ENCODE measurements at regions not wholly inside any gene's neighbourhood (a gene's known extent, or its start where the extent isn't known, plus 50 kb on each side); places are given as distances from the start of the nearest gene placed in this dataset.

GRCh38 chr1:185578293-185578692 lies 155.9 kb upstream of the HMCN1 start:
- DNase-seq (ENCODE audit: low spot score): no peak

DNA sequence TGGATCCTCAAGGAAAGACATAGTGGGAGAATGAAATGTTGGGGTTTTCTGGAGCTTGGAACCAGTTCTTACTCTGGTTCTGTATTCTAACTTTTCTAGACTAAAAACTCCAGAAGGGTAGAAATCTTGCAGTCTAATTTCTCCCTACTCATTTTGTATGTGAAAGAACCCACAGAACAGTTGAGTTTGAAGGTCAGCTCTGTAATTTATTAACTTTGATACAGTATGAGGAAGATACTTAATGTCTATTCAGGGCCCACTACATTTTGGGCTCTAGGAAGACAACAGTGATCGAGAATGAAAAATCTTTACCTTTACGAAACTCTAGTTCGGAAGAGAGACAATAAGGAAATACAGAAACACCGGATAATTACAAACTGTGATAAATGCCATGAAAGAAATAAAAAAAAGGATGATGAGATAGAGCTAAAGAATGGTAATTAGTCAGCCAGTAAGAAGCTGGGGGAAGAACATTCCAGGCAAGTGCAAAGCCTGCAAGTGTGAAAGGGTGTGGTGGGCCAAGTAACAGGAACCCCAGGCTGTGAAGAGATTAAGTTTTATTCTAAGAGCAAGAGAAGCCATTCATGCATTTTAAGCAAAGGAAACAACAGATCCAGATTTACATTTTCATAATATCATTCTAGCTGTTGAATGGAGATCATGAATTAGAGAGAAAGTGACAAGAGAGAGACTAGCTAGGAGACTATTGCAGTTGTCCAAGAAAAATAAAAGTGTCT lies 159.9 kb upstream of the HMCN1 start:
- DNase-seq (ENCODE audit: low spot score): no peak

DNA sequence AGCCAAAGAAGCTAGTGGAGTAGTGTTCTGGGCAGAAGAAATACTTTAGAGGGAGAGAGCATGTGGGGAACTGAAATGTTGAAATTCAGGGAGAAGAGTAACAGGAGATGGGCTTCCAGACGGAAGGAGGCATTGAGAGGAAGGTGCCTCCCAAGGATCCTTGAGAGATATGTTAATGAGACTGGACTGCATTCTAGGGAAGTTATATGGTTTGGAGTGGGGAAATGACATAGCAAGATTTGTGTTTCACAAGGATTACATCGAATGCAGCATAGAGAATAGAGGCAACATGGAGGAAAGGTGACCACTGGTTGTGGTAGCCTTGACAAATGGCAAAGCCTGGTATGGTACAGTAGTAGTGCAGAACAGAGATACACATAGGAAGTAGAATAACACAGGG lies 160.5 kb upstream of the HMCN1 start:
- DNase-seq (ENCODE audit: low spot score): no peak

DNA sequence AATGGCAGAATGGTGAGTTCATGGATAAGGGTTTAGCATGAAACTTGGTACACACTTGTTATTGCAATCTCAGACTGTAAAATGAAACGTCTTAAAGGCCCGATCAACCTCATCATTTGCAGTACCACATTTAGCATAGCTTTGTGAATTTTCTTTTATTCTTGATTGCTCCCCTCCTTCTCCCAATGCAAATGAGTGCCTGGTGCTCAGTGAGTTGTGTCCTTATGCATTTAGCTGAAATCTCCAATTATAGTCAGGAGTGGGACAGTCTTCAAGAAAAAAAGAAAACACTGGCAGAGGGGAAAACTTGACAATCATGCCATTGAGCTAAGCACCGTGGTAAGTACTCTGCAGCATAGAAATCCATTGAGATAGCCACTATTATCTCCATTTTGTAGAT lies 161.0 kb upstream of the HMCN1 start:
- no peak for DNase-seq (ENCODE audit: low spot score)

DNA sequence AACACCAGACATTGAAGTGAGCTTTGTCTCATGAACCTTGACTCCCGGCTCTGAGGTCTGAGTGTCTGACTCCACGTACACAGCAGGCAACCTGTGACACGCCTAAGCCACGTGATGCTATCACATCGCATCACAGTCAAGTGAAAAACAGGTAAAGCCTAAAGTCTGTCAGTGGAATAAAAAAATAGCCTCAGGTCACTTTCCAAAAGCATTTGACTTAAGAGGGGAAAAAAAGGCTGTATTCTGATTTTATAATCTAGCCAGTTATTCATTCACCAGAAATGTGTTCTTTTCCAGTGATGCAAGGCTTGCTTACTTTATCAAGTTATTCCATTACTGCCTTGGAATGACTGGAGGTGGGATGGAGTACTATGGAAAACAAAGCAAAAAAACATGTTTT lies 163.2 kb upstream of the HMCN1 start:
- no peak for DNase-seq (ENCODE audit: low spot score)

DNA sequence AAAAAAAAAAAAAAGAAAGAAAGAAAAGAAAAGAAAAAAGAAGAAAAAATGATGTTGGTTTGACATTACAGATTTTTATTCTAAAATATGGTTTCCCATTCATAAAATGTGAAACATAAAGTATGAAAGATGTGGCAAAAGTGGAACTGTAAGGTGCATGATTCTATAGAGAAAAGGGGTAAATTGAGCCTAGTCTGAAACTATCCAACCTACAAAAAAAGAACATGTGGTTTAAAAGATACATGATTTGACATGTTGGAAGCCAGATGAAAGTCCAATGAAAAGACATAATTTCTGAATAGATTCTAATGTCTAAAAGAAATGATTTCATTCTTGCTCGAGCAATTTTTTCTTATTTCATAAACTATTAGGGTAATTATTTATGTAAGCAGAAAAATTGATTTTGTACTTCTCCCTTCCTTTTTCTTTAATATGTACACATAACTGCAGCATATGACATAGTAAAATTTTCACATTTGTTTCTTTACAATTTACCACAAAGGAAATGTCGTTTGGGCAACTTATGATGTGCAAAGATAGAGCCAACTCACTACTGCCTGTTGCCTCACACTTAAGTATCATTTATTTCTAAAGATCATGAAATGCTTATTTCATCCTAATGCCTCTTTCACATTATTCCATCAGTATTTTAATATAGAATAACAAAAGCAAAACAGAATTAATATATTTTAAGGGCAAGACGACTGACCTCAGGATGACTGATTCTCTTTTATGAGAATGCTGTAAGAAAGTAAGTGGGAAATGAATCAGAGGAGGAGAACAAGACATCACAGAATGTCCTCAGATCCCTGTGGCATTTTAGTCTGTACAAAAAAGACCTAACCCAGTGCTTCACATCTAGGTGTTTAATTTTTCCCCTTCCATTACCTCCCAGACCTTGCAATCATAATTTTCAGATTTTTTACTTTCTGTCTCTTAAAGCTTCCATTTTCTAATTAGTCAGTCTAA lies 165.8 kb upstream of the HMCN1 start:
- no peak for DNase-seq (ENCODE audit: low spot score)

GRCh38 chr1:185567440-185567839 lies 166.8 kb upstream of the HMCN1 start:
- DNase-seq (ENCODE audit: low spot score): no peak

- no peak for DNase-seq (ENCODE audit: low spot score)
These were observed 167.2 kb upstream of the HMCN1 start for GRCh38 chr1:185566995-185567394.

GRCh38 chr1:185565302-185565701 lies 168.9 kb upstream of the HMCN1 start:
- DNase-seq (ENCODE audit: low spot score): no peak

DNA sequence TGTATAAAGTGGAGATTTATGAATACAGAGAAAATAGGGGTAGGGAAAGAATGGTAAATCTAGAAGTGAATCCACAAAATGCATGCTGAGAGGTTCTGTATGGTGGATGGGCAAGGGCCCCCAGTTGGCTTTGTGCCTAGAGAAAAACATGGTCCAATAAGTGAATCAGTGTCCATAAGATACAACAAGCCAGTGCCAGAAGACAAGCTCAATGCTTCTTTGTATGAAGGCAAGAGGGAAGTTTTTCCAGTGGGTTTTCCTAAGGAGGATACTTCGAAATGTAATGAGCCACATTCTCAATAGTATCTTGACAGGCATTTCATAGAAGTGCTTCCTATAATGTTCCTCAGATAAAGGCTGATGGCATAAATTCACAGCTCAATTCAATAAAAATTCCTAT lies 169.4 kb upstream of the HMCN1 start:
- no peak for DNase-seq (ENCODE audit: low spot score)

GRCh38 chr1:185562461-185563359 lies 171.5 kb upstream of the HMCN1 start:
- DNase-seq (ENCODE audit: low spot score): no peak

GRCh38 chr1:185561629-185562028 lies 172.6 kb upstream of the HMCN1 start:
- DNase-seq (ENCODE audit: low spot score): no peak

- DNase-seq (ENCODE audit: low spot score): no peak
These were observed 173.4 kb upstream of the HMCN1 start for GRCh38 chr1:185560760-185561159.

GRCh38 chr1:185559684-185560331 lies 174.4 kb upstream of the HMCN1 start:
- no peak for DNase-seq (ENCODE audit: low spot score)

- DNase-seq (ENCODE audit: low spot score): no peak
These were observed 175.0 kb upstream of the HMCN1 start for GRCh38 chr1:185559151-185559550.

GRCh38 chr1:185556561-185556960 lies 177.6 kb upstream of the HMCN1 start:
- no peak for DNase-seq (ENCODE audit: low spot score)

DNA sequence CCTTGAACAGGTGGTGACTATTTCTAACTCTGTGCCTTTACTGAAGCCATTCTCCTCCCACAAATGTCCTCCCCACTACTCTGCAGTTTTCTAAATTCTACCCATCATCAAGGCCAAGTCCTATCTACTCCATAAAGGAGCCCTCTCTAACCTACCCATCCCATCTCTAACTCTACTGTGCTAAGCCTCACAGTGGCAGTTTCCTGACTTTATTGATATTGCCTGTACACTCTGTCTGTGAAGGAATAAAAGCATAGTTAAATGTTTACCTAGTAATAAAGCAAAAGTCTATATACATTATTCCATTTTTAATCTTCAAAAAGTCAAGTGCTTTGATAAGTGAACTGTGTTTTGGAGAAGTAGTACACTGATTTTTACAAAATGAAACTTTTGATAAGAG lies 178.4 kb upstream of the HMCN1 start:
- DNase-seq (ENCODE audit: low spot score): no peak

GRCh38 chr1:185551008-185551407 lies 183.2 kb upstream of the HMCN1 start:
- DNase-seq (ENCODE audit: low spot score): no peak

GRCh38 chr1:185549906-185550305 lies 184.3 kb upstream of the HMCN1 start:
- DNase-seq (ENCODE audit: low spot score): no peak

GRCh38 chr1:185546029-185546428 lies 188.2 kb upstream of the HMCN1 start:
- DNase-seq (ENCODE audit: low spot score): no peak

DNA sequence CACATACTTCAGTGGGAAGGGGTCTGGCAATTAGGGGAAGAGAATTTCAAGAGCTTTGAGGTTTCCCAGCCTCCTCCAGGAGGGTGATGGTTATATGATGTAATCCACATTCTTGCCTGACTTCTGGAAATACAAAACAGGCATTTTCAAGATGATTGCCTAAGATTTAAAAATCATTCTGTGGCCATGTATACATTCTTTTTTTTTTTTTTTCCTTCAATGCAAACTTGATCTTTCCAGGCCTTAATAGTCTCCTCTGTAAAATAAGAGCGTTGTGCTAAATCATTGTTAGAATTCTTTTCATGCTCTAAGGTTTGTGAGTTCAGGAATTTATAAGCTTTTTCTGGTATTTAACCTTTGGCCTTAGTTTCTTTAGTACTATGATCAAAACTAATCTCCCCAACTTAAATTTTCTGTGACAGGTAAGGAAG lies 192.3 kb upstream of the HMCN1 start:
- no peak for DNase-seq (ENCODE audit: low spot score)

- DNase-seq (ENCODE audit: low spot score): no peak
These were observed 193.9 kb upstream of the HMCN1 start for GRCh38 chr1:185540295-185540694.
